Muscle layer of duodenum (tissue), 2 donors: ENCODE measurements at regions not wholly inside any gene's neighbourhood (a gene's known extent, or its start where the extent isn't known, plus 50 kb on each side); places are given as distances from the start of the nearest gene placed in this dataset.

ENCODE experiments used
- H3K27ac ChIP-seq: one replicate; pipeline ENCODE4 v1.7.0; 2013; ENCODE audit warnings: mild to moderate bottlenecking, low read length
- H3K27me3 ChIP-seq: one replicate; pipeline ENCODE4 v1.7.0; 2013; ENCODE audit warnings: low read depth, mild to moderate bottlenecking, control low read depth, low read length
- H3K36me3 ChIP-seq, 2 donors: one replicate each; pipeline ENCODE4 v1.7.0; 2013; ENCODE audit warnings: low read length in 2 of 2, control low read depth in 1 of 2, mild to moderate bottlenecking in 1 of 2; ENCODE audit not compliant: insufficient read depth in 2 of 2, control insufficient read depth in 1 of 2
- H3K4me1 ChIP-seq, 2 donors: one replicate each; pipeline ENCODE4 v1.7.0; 2013; ENCODE audit warnings: low read length in 2 of 2, mild to moderate bottlenecking in 2 of 2, control low read depth in 1 of 2, moderate library complexity in 1 of 2; ENCODE audit not compliant: insufficient read depth in 2 of 2, control insufficient read depth in 1 of 2
- H3K4me3 ChIP-seq, 2 donors: one replicate each; pipeline ENCODE4 v1.7.0; 2013; ENCODE audit warnings: low read length in 2 of 2, low read depth in 1 of 2, mild to moderate bottlenecking in 1 of 2
- H3K9me3 ChIP-seq, 2 donors: one replicate each; pipeline ENCODE4 v1.7.0; 2013; ENCODE audit warnings: low read length in 2 of 2, control low read depth in 1 of 2, mild to moderate bottlenecking in 1 of 2; ENCODE audit not compliant: control insufficient read depth in 1 of 2
- donor health status: healthy.

DNA sequence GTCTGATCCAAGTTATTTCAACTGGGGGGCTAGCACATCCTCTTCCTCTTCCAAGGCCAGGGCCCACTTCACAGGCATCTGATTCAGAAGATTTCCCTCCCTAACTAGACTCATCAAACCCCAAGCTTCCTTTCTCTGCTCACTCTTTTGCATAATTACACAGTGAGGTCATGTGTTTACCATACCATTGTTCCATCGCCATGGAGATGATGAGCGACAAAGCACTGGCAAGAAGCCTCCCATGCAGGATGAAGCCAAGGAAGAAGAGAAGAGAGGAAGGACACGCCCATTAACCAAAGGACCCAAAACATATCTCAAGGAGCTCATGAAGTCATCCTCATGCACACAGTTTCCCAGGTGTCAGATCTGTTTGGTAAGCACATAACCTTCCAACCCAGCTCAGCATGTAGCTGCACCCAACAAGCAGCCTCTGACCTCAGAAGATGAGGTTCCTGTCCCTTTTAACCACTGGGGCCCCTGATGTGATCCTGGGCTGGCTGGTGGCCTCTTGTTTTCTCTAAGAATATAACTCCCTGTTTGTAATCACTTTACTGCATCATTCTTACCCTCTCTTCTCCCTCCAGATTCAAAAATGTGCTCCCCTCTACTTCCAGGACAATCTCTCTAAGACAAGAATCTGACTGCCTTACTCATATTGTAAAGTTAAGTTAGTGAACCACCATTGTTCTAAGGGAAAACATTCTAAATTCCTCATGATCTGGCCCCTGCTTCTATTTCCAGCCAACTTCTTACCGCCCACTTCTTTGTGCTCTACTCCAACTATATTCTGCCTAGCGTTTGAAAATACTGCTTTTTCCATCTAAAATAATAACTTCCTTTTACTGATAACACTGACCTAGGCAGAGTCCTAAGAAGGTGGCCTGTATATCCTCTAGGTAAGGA is 190.1 kb downstream of the TTC32 start:
- H3K27me3 ChIP-seq = no peaks in the 10 kb centered on the region
- no peaks in the 10 kb centered on the region for H3K9me3 ChIP-seq
- H3K4me3 ChIP-seq = no peak overlapping the region
- H3K27ac ChIP-seq = peak overlapping the region; percentile 50
- no peaks in the 10 kb centered on the region for H3K4me1 ChIP-seq
- no peaks in the 10 kb centered on the region for H3K36me3 ChIP-seq

DNA sequence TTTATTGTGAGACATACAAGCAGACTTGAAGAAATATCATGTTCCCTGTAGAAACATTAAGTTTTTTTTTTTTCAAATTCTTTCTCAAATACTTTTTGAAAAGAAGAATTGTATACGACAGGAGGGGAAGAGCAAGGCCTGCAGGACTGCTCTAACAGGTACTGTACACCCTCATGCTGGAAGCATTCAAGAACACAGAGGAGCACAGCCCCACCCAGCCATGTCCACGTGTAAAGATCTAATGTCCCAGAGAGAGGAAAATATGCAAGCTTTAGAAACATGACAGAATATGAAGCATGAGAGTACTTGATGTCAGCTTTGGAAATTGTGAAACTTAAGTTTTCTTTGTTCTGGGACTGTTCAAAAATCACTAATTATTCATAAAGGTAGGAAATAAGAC is 191.6 kb downstream of the TTC32 start:
- H3K27ac ChIP-seq = no peak overlapping the region
- H3K36me3 ChIP-seq = no peaks in the 10 kb centered on the region
- no peaks in the 10 kb centered on the region for H3K27me3 ChIP-seq
- H3K9me3 ChIP-seq = no peaks in the 10 kb centered on the region
- no peaks in the 10 kb centered on the region for H3K4me1 ChIP-seq
- no peak overlapping the region for H3K4me3 ChIP-seq

DNA sequence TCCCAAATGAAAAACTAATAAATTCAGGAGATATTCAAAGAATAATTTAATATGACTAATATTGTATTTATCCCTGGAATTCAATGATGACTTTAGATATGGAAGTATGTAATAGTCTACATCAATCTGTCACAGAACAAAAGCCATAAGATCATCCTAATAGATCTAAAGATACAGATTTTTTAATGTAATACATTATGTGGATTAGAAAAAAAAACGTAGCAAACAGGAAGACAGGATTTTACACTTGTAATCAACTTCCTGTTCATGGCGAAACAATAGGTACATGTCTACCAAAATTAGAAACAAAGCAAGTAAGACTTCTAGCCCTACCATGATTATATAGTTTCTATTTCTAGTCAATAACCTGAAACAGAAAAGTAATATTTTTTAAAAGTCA is 192.2 kb downstream of the TTC32 start:
- no peaks in the 10 kb centered on the region for H3K36me3 ChIP-seq
- H3K27ac ChIP-seq = no peak overlapping the region
- H3K4me1 ChIP-seq = no peaks in the 10 kb centered on the region
- H3K27me3 ChIP-seq = no peaks in the 10 kb centered on the region
- H3K9me3 ChIP-seq = no peaks in the 10 kb centered on the region
- H3K4me3 ChIP-seq = no peak overlapping the region

DNA sequence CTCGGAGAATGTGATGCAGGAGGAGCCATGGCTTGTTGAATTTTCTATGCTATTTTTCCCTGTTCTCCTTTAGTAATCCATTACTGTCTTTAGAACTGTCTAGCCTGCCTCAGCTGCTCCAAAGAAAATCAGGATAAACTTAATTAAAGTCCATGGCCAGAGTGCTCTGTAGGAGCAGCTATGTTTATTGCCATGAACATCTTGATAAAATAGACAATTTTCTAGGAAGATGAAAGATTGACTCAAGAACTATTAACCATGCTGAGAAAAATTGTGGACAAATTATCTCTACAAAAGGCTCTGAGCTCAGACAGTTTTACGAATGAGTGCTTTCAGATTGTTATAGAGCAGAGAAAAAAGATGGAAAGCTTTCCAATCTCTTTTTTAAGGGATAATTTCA is 193.0 kb downstream of the TTC32 start:
- Histone ChIP-seq H3K4me3 (no peak overlapping the region), H3K27me3 (no peaks in the 10 kb centered on the region), H3K4me1 (no peaks in the 10 kb centered on the region), H3K27ac (no peak overlapping the region), H3K9me3 (no peaks in the 10 kb centered on the region), H3K36me3 (no peaks in the 10 kb centered on the region)

DNA sequence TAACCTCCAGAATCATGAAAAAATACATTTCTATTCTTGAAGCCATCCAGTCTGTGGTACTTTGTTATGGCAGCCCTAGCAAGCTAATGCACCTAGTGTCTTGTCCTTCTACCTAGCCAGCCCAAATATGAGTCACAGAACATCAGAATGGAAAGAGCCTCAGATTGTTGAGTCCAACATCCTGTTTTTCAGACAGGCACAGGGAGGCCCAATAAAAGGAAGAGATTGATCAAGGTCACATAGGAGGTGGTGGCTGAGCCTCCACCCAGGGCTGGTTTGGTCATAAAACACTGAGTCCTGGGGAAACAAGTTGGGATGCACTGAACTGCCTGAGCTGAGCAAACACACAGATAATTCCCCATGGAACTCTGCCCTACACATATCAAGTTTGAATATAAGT is 195.5 kb downstream of the TTC32 start:
- no peaks in the 10 kb centered on the region for H3K9me3 ChIP-seq
- no peaks in the 10 kb centered on the region for H3K4me1 ChIP-seq
- no peaks in the 10 kb centered on the region for H3K36me3 ChIP-seq
- H3K4me3 ChIP-seq = no peak overlapping the region
- no peaks in the 10 kb centered on the region for H3K27me3 ChIP-seq
- H3K27ac ChIP-seq = no peak overlapping the region

DNA sequence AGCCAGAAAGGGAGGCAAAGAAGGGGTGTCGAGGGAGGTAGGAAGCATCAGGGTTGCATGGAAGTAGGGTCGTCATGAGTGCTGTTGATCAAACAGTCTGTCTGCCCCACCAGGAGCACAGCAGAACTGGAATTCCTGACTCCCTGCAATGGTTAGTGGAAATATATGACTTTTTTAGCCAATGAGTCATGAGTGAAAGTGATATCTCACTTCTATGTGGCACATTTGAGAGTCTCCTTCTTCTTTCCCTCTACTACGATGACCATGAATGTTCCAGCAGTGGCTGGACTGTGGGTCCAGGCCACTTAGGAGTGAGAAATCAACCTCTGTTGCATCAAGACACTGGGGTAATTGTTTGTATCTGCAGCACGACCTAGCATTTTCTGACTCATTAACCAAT is 199.5 kb downstream of the TTC32 start:
- Histone ChIP-seq H3K27ac (no peak overlapping the region), H3K36me3 (no peaks in the 10 kb centered on the region), H3K9me3 (peaks cover 1 to 4% of the 10 kb centered on the region in 2 donors), H3K27me3 (no peaks in the 10 kb centered on the region), H3K4me1 (no peaks in the 10 kb centered on the region), H3K4me3 (no peak overlapping the region)

DNA sequence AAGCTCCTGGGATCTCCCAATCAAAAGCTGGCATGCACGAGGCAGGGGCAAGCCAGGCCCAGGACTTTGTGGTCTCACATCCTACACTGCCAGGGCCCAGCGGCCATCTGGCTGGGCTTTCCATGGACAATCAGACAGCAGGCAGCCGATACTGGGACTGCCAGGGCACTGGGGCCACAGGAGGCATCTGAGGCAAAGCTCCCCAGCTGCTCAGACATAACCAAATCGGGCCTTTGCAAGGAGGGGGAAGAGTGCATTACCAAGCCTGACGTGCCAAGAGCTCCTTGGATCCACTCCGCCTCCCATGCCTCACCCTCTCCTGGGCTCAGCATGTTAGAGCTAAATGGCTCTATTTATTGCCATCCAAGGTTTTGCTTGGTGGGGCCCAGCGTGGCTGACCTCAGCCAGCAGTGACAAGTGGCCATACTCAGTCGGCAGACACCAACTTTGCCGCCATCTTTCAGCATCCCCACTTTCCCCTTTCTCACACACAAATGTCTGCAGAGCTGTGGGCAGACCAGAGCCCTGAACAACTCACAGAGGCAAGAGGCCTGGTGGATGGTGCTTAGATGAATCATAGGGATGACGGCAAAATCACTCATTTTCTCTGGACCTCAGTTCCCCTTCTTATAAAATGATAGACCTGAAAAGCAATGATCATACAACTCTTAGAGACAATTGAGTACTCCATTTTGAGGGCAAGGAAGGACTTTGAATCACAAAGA is 200.8 kb downstream of the TTC32 start:
- H3K9me3 ChIP-seq = peaks cover 5 to 12% of the 10 kb centered on the region in 2 donors
- no peak overlapping the region for H3K27ac ChIP-seq
- no peaks in the 10 kb centered on the region for H3K4me1 ChIP-seq
- H3K27me3 ChIP-seq = no peaks in the 10 kb centered on the region
- no peak overlapping the region for H3K4me3 ChIP-seq
- no peaks in the 10 kb centered on the region for H3K36me3 ChIP-seq

DNA sequence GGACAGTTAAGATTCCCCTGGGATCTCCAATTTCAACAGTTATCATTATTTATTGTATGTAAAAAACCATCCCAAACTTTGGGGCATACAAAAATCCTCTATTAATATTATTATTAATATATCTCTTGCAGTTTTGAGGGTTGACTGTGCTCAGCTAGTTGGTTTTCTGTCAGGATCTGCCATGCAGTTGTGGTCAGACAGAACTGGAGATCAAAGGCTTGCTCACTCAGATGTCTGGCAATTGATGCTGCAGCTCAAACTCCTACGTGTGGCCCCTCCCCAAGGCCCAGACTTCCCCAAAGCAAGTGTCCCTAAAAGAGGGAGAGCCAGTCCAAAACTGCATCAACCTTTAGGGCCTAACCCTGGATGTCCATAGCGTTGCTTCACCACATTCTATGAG is 204.7 kb downstream of the TTC32 start:
- peaks cover 5 to 12% of the 10 kb centered on the region in 2 donors for H3K9me3 ChIP-seq
- no peak overlapping the region for H3K27ac ChIP-seq
- H3K4me3 ChIP-seq = no peak overlapping the region
- no peaks in the 10 kb centered on the region for H3K4me1 ChIP-seq
- H3K27me3 ChIP-seq = no peaks in the 10 kb centered on the region
- no peaks in the 10 kb centered on the region for H3K36me3 ChIP-seq

DNA sequence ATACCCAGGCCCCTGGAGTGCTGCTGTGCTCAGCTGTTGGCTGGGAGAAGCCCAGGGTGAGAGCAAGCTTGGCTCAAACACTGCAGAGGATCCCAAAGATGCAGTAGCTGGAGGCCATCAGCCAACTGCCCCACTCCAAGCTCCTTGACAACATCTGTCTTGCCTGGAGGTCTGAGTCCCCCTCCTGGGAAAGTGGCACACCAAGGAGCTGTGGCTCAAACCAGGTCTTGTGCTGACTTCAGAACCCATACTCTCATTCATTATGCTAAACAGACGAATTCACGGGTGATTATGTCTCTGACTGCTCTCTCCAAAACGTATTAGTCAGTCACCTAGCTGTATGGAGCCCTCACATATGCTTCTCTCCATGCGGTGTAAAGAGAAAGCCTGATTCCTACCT is 206.1 kb downstream of the TTC32 start:
- Histone ChIP-seq H3K27me3 (no peaks in the 10 kb centered on the region), H3K4me1 (no peaks in the 10 kb centered on the region), H3K4me3 (no peak overlapping the region), H3K9me3 (peaks cover 5 to 12% of the 10 kb centered on the region in 2 donors), H3K27ac (no peak overlapping the region), H3K36me3 (no peaks in the 10 kb centered on the region)

DNA sequence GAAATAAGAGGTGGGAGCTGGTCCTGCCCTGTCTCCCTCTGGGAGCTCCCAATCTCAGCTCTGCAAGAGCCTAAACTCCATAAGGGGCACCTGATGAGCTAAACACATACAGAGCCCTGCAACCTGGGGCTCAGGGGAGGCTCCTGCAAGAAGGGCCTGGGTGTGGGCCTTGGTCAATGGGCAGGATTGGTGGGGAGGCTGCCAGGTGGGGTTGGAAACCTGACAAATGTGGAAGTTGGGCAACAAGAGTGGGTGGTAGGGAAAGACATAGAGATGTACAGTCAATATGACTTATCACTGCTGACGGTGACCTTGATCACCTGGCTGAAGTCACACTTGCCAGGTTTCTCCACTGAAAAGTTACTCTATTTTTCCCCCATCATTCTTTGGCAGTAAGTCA is 209.9 kb downstream of the TTC32 start:
- Histone ChIP-seq H3K27ac (no peak overlapping the region), H3K4me3 (no peak overlapping the region), H3K9me3 (peaks cover 0 to 6% of the 10 kb centered on the region in 2 donors), H3K36me3 (no peaks in the 10 kb centered on the region), H3K4me1 (peaks cover 0 to 7% of the 10 kb centered on the region in 2 donors), H3K27me3 (no peaks in the 10 kb centered on the region)

DNA sequence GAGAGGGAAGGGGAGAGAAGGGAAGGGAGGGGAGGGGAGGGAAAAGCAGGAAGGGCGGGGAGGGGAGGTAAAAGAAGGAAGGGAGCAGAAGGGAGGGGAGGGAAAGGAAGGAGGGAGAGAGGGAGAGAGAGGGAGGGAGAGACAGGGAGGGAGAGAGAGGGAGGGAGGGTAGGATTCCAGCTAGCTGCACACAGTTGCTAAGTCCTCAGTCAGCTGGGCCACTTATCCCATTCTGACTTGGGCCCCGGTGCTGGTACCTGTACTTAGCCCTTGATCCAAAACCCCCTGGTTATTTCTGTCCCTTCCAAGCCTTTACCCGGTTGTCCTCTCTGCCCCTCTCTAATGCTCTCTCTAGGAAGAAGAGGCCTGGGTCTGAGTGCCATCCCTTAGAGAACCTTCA is 211.4 kb downstream of the TTC32 start:
- Histone ChIP-seq H3K4me3 (no peak overlapping the region), H3K9me3 (no peaks in the 10 kb centered on the region), H3K27ac (no peak overlapping the region), H3K27me3 (no peaks in the 10 kb centered on the region), H3K36me3 (no peaks in the 10 kb centered on the region), H3K4me1 (peaks cover 0 to 7% of the 10 kb centered on the region in 2 donors)
